Tibial nerve (tissue), 4 donors: ENCODE measurements at regions not wholly inside any gene's neighbourhood (a gene's known extent, or its start where the extent isn't known, plus 50 kb on each side); places are given as distances from the start of the nearest gene placed in this dataset.

Experiments
- CTCF ChIP-seq, 5 experiments: fragments of 200-600 bp in 3 of 5; fragments of 450-650 bp in 2 of 5; sonication (generic) in 3 of 5; IDR thresholded peaks; one replicate each; pipeline ENCODE4 v1.5.1; 2016 to 2019; ENCODE audit warnings: antibody characterized with exemption in 5 of 5, mild to moderate bottlenecking in 3 of 5, moderate library complexity in 2 of 5
- EP300 ChIP-seq, 2 donors: sonication (generic); formaldehyde crosslinking; IDR thresholded peaks; one replicate each; pipeline ENCODE4 v1.6.1; 2017; ENCODE audit warnings: antibody characterized with exemption in 2 of 2, mild to moderate bottlenecking in 1 of 2

GRCh38 chr9:68640421-68641089, 64.5 kb upstream of the PIP5K1B start:
- TF ChIP-seq CTCF (IDR thresholded peaks at IDR 0.05) (no peak), EP300 (IDR thresholded peaks at IDR 0.05) (no peak)
